Colonic mucosa (tissue), 4 donors: ENCODE measurements at regions not wholly inside any gene's neighbourhood (a gene's known extent, or its start where the extent isn't known, plus 50 kb on each side); places are given as distances from the start of the nearest gene placed in this dataset.

Source experiments
- DNase-seq: peaks from one replicate; pipeline ENCODE4 v3.0.0-alpha.2; 2020
- H3K27ac ChIP-seq: fragments of 200-600 bp; one replicate; pipeline ENCODE4 v1.8.0; 2021
- H3K27me3 ChIP-seq: fragments of 200-600 bp; one replicate; pipeline ENCODE4 v1.8.0; 2021
- H3K36me3 ChIP-seq: fragments of 200-600 bp; one replicate; pipeline ENCODE4 v1.8.0; 2021
- H3K4me1 ChIP-seq: fragments of 200-600 bp; one replicate; pipeline ENCODE4 v1.8.0; 2021; ENCODE audit warnings: mild to moderate bottlenecking
- H3K4me3 ChIP-seq: fragments of 200-600 bp; one replicate; pipeline ENCODE4 v1.8.0; 2021
- H3K9ac ChIP-seq, 2 donors: one replicate each; pipeline ENCODE4 v1.7.0; 2013; ENCODE audit warnings: control low read depth in 2 of 2, low read depth in 2 of 2, low read length in 2 of 2
- H3K9me3 ChIP-seq: fragments of 200-600 bp; one replicate; pipeline ENCODE4 v1.8.0; 2021
- intact Hi-C: fragments of 100-400 bp; cut with DNase I; formaldehyde crosslinking; loops from one replicate; pipeline ENCODE4 v1.14.1; 2022
- TF ChIP-seq, protein P1 (sequence below): fragments of 200-600 bp; IDR thresholded peaks from one replicate; pipeline ENCODE4 v1.8.0; 2022; ENCODE audit warnings: antibody characterized with exemption, mild to moderate bottlenecking
- donor health status: healthy.
- donor health status: DM: no; HTN: no; CAD: no.
- donor health status: DM: no; HTN: no; CAD: no.

GRCh38 chr4:138455097-138455496 is 212.9 kb upstream of the SLC7A11 start:
- TF ChIP-seq, protein P1, sequence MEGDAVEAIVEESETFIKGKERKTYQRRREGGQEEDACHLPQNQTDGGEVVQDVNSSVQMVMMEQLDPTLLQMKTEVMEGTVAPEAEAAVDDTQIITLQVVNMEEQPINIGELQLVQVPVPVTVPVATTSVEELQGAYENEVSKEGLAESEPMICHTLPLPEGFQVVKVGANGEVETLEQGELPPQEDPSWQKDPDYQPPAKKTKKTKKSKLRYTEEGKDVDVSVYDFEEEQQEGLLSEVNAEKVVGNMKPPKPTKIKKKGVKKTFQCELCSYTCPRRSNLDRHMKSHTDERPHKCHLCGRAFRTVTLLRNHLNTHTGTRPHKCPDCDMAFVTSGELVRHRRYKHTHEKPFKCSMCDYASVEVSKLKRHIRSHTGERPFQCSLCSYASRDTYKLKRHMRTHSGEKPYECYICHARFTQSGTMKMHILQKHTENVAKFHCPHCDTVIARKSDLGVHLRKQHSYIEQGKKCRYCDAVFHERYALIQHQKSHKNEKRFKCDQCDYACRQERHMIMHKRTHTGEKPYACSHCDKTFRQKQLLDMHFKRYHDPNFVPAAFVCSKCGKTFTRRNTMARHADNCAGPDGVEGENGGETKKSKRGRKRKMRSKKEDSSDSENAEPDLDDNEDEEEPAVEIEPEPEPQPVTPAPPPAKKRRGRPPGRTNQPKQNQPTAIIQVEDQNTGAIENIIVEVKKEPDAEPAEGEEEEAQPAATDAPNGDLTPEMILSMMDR = no peak
- intact Hi-C loops = no loop called here
- Histone ChIP-seq H3K4me1 (no peaks in the 10 kb centered on the region), H3K36me3 (no peaks in the 10 kb centered on the region), H3K9ac (no peak overlapping the region), H3K27me3 (no peaks in the 10 kb centered on the region), H3K4me3 (no peak overlapping the region), H3K9me3 (no peaks in the 10 kb centered on the region), H3K27ac (no peak overlapping the region)
- no peak for DNase-seq

DNA sequence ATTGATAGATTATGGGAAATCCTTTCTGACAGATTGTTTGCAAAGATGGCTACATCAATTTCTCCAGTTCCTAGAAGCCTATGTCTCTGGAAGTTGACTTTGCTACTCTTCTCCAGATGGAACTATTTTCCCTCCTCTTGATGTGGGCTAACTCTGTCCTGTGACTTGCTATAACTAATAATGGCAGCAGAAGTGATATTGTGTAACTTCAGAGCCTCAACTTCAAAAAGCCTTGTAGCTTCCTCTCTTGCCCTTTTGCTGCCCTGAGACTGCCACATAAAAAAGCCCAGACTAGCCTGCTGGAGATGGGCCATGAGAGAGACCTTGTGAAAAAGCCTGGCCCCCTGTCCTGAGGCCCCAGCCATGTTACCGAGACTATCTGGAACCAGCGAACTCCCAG is 210.7 kb upstream of the SLC7A11 start:
- TF ChIP-seq, protein P1 = no peak
- Histone ChIP-seq H3K36me3 (no peaks in the 10 kb centered on the region), H3K4me3 (no peak overlapping the region), H3K4me1 (no peaks in the 10 kb centered on the region), H3K27me3 (no peaks in the 10 kb centered on the region), H3K27ac (no peak overlapping the region), H3K9ac (no peak overlapping the region), H3K9me3 (no peaks in the 10 kb centered on the region)
- intact Hi-C loops = no loop called here
- no peak for DNase-seq

DNA sequence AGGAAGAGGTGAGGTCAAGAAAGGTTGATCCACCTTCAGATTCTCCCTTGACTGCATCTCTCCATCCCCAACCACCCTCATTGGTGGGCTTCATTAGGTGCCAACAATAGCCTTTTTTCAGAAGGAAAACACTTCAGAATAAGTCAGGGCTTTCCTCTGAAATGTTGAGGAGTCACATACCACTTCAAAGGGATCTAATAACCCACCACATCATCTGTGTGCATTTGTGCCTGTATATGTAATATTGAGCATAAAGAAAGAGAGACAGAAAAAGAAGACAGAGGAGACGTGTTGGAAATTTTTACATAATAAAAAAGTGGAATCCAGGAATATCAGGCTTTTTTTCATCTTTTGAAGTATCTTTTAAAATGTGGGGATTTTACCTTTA is 209.1 kb upstream of the SLC7A11 start:
- H3K27ac ChIP-seq = no peak overlapping the region
- no peaks in the 10 kb centered on the region for H3K9me3 ChIP-seq
- TF ChIP-seq, protein P1 = no peak
- no peak overlapping the region for H3K4me3 ChIP-seq
- intact Hi-C loops = no loop called here
- no peaks in the 10 kb centered on the region for H3K27me3 ChIP-seq
- no peaks in the 10 kb centered on the region for H3K36me3 ChIP-seq
- H3K9ac ChIP-seq = no peak overlapping the region
- H3K4me1 ChIP-seq = no peaks in the 10 kb centered on the region
- DNase-seq = no peak

- Histone ChIP-seq H3K9ac (no peak overlapping the region), H3K27me3 (no peaks in the 10 kb centered on the region), H3K27ac (no peak overlapping the region), H3K36me3 (no peaks in the 10 kb centered on the region), H3K4me3 (no peak overlapping the region), H3K9me3 (no peaks in the 10 kb centered on the region), H3K4me1 (no peaks in the 10 kb centered on the region)
- DNase-seq = no peak
- TF ChIP-seq, protein P1 = no peak
- intact Hi-C loops = no loop called here
Observed at GRCh38 chr4:138450546-138451275, 208.6 kb upstream of the SLC7A11 start.

DNA sequence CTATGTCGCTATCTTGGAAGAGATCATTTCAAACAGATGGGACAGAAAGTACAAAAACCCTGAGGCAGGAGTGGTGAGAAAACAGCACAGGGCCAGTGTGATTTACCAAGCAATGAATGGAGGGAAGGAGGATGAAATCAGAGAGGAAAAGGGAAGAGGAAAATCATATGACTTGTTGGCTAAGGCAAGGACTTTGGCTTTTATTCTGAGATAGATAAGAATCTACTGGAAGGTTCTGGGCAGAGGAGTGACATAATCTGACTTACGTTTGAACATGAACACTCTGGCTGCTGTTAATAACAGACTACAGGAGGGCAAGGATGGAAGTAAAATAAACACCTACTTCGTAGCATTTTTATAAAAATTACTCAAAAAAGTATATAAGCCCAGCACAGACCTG is 207.8 kb upstream of the SLC7A11 start:
- H3K36me3 ChIP-seq = no peaks in the 10 kb centered on the region
- H3K27me3 ChIP-seq = no peaks in the 10 kb centered on the region
- no peaks in the 10 kb centered on the region for H3K9me3 ChIP-seq
- intact Hi-C loops = no loop called here
- TF ChIP-seq, protein P1 = no peak
- H3K9ac ChIP-seq = no peak overlapping the region
- no peak overlapping the region for H3K27ac ChIP-seq
- H3K4me3 ChIP-seq = no peak overlapping the region
- no peak for DNase-seq
- no peaks in the 10 kb centered on the region for H3K4me1 ChIP-seq
